ENCODE measurements at regions not wholly inside any gene's neighbourhood (a gene's known extent, or its start where the extent isn't known, plus 50 kb on each side); places are given as distances from the start of the nearest gene placed in this dataset.
A peak's percentile ranks its signal among the peaks of the same experiment; 100 is the strongest.

DNA sequence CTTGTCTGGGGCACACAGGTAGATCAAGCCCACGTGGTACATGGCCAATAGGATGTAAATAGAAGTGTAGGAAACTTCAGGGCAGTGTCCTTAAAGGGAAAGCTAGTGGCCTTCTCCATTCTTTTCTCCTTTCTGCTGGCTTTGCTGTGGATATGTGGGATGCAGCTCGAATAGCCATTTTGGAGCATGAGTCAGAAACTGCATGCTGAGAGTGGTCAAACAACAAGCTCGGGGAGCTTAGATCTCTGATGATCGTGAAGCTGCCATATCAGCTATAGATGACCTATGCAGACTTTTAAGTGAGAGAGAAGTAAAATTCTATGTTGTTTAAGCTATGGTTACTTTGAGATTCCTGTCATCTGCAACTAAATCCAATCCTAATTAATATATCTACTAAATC is 241.3 kb upstream of the DAAM1 start:
- no peak overlapping the region for H2AFZ ChIP-seq (ENCODE audit: low read length)
- H3K4me2 ChIP-seq (ENCODE audit: low read length) = no peak overlapping the region
- ChIA-PET CTCF (ENCODE audit: unreplicated experiment) (no interaction called here), POLR2A (interaction anchor here (0.7 kb wide), 1 partner anchor 1608 kb away, joined by 3 read pairs; no protein-coding TSS in a partner anchor)
- H3K79me2 ChIP-seq (ENCODE audit: insufficient read depth, low read depth, low read length) = no peaks in the 10 kb centered on the region
- no peaks in the 10 kb centered on the region for H3K36me3 ChIP-seq (ENCODE audit: insufficient read depth, low read length)
- no peaks in the 10 kb centered on the region for H3K9me2 ChIP-seq (ENCODE audit: insufficient read depth, low read length)
- DNase-seq (ENCODE audit: low spot score) = no peak
- H3K27ac ChIP-seq (ENCODE audit: low read depth, low read length, poor library complexity, severe bottlenecking) = no peak overlapping the region
- intact Hi-C loops (cut with micrococcal nuclease; ENCODE audit: unreplicated experiment) = no loop called here
- no TSS peak for BruUV-seq (replicated peaks)
- no peaks in the 10 kb centered on the region for H3K4me1 ChIP-seq (ENCODE audit: insufficient read depth, low read length, poor library complexity, severe bottlenecking)
- no peaks in the 10 kb centered on the region for H3K9me3 ChIP-seq (ENCODE audit: low read length)
- H3K4me3 ChIP-seq (ENCODE audit: low read depth, low read length, poor library complexity, severe bottlenecking) = no peak overlapping the region
- H4K20me1 ChIP-seq (ENCODE audit: insufficient read depth, low read length) = no peaks in the 10 kb centered on the region
- no peak for TF ChIP-seq EZH2phosphoT487 (IDR thresholded peaks at IDR 0.05; ENCODE audit: borderline replicate concordance, low read depth, low read length)
- TF ChIP-seq, protein P1, sequence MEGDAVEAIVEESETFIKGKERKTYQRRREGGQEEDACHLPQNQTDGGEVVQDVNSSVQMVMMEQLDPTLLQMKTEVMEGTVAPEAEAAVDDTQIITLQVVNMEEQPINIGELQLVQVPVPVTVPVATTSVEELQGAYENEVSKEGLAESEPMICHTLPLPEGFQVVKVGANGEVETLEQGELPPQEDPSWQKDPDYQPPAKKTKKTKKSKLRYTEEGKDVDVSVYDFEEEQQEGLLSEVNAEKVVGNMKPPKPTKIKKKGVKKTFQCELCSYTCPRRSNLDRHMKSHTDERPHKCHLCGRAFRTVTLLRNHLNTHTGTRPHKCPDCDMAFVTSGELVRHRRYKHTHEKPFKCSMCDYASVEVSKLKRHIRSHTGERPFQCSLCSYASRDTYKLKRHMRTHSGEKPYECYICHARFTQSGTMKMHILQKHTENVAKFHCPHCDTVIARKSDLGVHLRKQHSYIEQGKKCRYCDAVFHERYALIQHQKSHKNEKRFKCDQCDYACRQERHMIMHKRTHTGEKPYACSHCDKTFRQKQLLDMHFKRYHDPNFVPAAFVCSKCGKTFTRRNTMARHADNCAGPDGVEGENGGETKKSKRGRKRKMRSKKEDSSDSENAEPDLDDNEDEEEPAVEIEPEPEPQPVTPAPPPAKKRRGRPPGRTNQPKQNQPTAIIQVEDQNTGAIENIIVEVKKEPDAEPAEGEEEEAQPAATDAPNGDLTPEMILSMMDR (conservative IDR thresholded peaks at IDR 0.05; ENCODE audit: low read length) = no peak

- H3K9me3 ChIP-seq (ENCODE audit: low read length) = no peaks in the 10 kb centered on the region
- no peak for DNase-seq (ENCODE audit: low spot score)
- intact Hi-C loops (cut with micrococcal nuclease; ENCODE audit: unreplicated experiment) = no loop called here
- H3K4me1 ChIP-seq (ENCODE audit: insufficient read depth, low read length, poor library complexity, severe bottlenecking) = no peaks in the 10 kb centered on the region
- no TSS peak for BruUV-seq (replicated peaks)
- no peaks in the 10 kb centered on the region for H4K20me1 ChIP-seq (ENCODE audit: insufficient read depth, low read length)
- H2AFZ ChIP-seq (ENCODE audit: low read length) = no peak overlapping the region
- no peaks in the 10 kb centered on the region for H3K79me2 ChIP-seq (ENCODE audit: insufficient read depth, low read depth, low read length)
- ChIA-PET CTCF (ENCODE audit: unreplicated experiment) (no interaction called here), POLR2A (no interaction called here)
- no peak overlapping the region for H3K4me3 ChIP-seq (ENCODE audit: low read depth, low read length, poor library complexity, severe bottlenecking)
- H3K9me2 ChIP-seq (ENCODE audit: insufficient read depth, low read length) = no peaks in the 10 kb centered on the region
- no peak overlapping the region for H3K27ac ChIP-seq (ENCODE audit: low read depth, low read length, poor library complexity, severe bottlenecking)
- H3K4me2 ChIP-seq (ENCODE audit: low read length) = no peak overlapping the region
- TF ChIP-seq EZH2phosphoT487 (IDR thresholded peaks at IDR 0.05; ENCODE audit: borderline replicate concordance, low read depth, low read length) = no peak
- TF ChIP-seq, protein P1 (conservative IDR thresholded peaks at IDR 0.05; ENCODE audit: low read length) = peak; percentile 38; the same call in 1 of the 2 replicates
- H3K36me3 ChIP-seq (ENCODE audit: insufficient read depth, low read length) = no peaks in the 10 kb centered on the region
These were observed 240.5 kb upstream of the DAAM1 start for GRCh38 chr14:58947814-58948445.

GRCh38 chr14:58950555-58950954 is 237.9 kb upstream of the DAAM1 start:
- no peak for DNase-seq (ENCODE audit: low spot score)
- Histone ChIP-seq H3K4me1 (ENCODE audit: insufficient read depth, low read length, poor library complexity, severe bottlenecking) (no peaks in the 10 kb centered on the region), H2AFZ (ENCODE audit: low read length) (no peak overlapping the region), H3K9me3 (ENCODE audit: low read length) (no peaks in the 10 kb centered on the region), H3K4me3 (ENCODE audit: low read depth, low read length, poor library complexity, severe bottlenecking) (no peak overlapping the region), H3K36me3 (ENCODE audit: insufficient read depth, low read length) (no peaks in the 10 kb centered on the region), H4K20me1 (ENCODE audit: insufficient read depth, low read length) (no peaks in the 10 kb centered on the region), H3K4me2 (ENCODE audit: low read length) (no peak overlapping the region), H3K9me2 (ENCODE audit: insufficient read depth, low read length) (no peaks in the 10 kb centered on the region), H3K79me2 (ENCODE audit: insufficient read depth, low read depth, low read length) (no peaks in the 10 kb centered on the region), H3K27ac (ENCODE audit: low read depth, low read length, poor library complexity, severe bottlenecking) (no peak overlapping the region)
- POLR2A ChIA-PET = interaction anchor here (1.0 kb wide), 1 partner anchor 19 kb away, joined by 3 read pairs; no protein-coding TSS in a partner anchor
- CTCF ChIA-PET (ENCODE audit: unreplicated experiment) = no interaction called here
- TF ChIP-seq, protein P1 (conservative IDR thresholded peaks at IDR 0.05; ENCODE audit: low read length) = no peak
- TF ChIP-seq EZH2phosphoT487 (IDR thresholded peaks at IDR 0.05; ENCODE audit: borderline replicate concordance, low read depth, low read length) = no peak
- intact Hi-C loops (cut with micrococcal nuclease; ENCODE audit: unreplicated experiment) = no loop called here
- BruUV-seq (replicated peaks) = no TSS peak

All from OCI-LY7 (cell line).